ENCODE measurements at regions not wholly inside any gene's neighbourhood (a gene's known extent, or its start where the extent isn't known, plus 50 kb on each side); places are given as distances from the start of the nearest gene placed in this dataset.

DNA sequence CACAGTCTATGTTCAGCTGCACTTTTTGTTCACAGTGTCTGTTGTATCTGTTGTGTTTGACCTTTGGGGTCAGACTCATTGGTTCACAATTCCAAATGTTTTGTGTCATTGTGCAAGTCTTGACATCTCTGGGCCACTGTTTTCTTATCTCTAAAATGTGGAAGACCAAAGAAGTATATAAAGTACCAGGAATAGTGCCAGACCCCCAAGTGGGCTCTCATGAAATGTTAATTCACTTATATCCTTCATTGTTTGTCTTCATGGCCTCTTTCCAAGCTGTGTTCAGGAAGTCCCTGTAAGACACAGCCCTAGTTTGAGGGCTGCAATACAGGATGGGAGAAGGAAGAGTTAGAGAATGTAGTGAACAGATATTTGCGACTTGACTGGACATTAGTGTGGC is 468.3 kb upstream of the BOD1L1 start:
- no peak for DNase-seq (ENCODE audit: low read depth in 2 of 2)

DNA sequence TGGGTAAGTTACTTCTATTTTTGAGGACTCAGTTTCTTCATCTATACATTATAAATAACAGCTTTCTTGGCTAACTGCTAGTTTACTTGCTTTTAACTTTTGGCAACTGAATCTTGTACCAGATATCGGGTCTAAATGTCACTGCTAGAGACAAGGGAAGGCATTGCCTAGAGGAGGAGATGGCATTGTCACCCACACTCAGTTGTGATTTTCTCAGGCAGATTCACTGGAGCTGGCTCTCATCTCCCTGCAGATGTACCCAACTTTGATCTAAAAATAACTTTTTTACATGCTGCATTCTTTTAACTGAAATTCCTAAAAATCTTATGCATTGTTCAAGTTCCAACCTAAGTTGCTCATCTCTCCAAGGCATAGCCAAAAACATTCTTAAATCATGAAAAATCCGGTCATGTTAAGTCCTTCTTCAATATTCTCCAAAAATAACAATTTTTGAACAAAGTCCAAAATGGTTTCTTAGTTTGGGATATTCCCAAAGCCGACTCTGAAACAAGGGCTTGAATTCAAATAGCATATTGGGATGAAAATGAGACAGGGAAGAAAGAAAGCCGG is 469.0 kb upstream of the BOD1L1 start:
- DNase-seq (ENCODE audit: low read depth in 2 of 2): no peak

DNA sequence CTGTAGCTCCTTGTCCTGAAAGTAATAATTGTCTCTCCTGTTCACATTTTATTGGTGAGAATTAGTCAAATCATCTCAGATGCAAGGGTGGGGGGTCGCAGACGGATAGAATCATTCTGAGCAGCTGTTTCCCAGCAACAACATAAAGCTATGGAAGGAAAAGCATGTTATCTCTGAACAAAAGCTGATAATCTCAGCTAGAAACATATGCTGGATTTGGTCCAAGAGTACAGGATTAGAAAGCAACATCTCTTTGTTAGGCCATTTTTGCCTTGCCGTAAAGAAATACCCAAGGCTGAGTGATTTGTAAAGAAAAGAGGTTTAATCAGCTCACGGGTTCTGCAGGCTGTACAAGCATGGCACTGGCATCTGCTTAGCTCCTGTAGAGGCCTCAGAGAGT is 472.8 kb upstream of the BOD1L1 start:
- no peak for DNase-seq (ENCODE audit: low read depth in 2 of 2)

DNA sequence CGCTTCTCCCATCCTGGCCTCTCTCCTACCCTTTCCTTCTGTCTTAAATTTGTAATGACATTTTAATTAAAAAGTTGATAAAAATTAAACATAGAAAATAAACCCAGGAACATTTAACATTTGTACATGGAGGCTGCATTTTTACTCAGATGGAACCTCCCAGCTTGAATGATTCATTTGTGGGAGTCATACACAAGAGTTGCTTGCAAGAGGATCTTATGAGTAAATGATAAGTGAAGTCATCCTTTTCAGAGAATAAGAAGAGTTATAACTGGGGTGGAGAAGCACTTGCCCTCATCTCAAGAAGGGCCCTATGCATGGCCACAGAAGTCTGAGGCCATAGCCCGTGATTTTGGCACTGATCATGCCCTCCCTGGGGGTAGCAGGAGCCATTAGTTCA is 482.9 kb upstream of the BOD1L1 start:
- DNase-seq (ENCODE audit: low read depth in 2 of 2): no peak

DNA sequence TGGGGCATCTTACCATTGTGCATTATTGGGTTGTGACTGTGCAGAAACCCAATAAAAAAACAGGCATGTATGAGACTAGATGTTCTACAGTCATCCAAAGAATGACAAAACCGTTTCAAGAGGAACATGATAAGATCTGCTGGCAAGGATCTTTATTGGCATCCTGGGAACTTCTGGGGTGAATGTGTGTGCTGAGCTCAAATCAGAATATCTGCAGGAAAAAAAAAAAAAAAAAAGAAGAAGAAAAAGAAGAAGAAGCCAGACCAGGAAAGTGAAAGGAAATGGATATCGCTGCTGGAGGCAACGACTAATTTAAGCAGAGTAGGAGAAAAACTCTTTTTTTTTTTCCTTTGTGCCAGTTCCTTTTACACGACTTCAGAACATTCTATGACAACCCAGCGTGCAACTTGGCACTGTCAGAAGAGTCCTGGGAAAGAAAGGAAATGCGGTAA is 484.2 kb upstream of the BOD1L1 start:
- no peak for DNase-seq (ENCODE audit: low read depth in 2 of 2)

DNA sequence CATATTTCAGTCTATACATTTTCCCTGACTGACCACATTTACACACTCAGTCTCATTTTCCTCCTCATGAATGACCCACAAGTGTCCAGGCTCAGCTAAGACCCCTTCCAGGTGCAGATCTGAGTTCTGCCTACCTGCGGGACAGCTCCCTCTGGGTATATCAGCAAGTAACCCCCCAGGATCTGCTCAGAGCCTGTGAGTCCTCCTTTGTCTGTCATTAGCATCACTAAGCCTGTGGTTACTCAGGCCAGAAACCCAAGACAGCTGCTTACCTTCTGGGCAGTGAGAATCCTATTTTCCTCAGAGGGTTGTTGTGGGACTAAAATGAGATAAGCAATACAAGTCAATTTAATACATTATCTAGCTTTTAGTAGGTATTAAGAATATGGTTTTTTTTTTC is 487.6 kb upstream of the BOD1L1 start:
- no peak for DNase-seq (ENCODE audit: low read depth in 2 of 2)

DNA sequence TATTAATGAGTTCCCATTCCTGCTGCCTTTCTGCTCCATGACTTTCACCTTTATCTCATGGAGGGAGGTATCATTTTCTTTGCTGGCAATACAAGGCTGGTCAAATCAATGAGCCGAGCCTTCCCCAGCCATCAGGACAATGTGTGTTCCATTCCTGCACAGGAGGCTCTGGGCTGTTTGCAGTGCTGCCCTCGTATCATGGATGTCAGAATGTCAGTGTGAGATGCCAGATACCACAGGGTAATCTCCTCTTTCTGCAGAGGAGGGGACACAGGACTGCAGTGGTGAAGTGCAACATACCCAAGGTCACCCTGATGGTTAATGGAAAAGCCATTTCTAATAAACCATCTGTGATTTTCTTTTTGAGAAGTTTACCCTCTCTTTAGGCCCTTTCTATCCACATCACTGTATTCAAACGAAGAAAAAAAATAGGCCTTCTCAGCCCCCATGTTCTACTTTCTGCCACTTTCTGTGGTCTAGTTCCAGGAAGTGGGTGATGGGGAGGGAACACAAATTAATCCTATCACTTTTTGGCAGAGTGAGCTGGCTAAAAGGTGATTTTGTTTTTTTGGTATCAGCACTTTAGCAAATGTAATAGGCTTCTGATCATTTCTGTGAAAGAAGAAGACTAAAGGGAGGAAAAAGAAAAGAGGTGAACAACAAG is 490.2 kb upstream of the BOD1L1 start:
- no peak for DNase-seq (ENCODE audit: low read depth in 2 of 2)

DNA sequence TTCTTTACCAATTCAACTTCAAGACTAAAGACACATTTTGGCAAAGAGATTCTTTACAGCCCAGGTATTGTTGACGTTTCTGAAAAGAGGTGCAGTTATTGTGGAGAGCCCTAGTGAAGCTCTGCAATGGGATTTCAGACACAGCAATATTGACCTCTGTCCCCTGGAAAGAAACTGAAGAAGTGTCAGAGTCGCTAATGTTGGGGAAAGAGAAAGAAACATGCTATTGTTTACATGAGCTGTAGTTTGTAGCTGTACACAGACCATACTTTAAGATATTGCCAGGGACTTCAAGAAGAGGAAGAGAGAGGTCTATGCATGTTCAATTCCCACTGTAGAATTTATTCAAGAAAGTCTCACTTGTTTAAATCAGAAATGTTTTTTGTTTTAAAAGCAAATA is 497.3 kb upstream of the BOD1L1 start:
- DNase-seq (ENCODE audit: low read depth in 2 of 2): no peak

DNA sequence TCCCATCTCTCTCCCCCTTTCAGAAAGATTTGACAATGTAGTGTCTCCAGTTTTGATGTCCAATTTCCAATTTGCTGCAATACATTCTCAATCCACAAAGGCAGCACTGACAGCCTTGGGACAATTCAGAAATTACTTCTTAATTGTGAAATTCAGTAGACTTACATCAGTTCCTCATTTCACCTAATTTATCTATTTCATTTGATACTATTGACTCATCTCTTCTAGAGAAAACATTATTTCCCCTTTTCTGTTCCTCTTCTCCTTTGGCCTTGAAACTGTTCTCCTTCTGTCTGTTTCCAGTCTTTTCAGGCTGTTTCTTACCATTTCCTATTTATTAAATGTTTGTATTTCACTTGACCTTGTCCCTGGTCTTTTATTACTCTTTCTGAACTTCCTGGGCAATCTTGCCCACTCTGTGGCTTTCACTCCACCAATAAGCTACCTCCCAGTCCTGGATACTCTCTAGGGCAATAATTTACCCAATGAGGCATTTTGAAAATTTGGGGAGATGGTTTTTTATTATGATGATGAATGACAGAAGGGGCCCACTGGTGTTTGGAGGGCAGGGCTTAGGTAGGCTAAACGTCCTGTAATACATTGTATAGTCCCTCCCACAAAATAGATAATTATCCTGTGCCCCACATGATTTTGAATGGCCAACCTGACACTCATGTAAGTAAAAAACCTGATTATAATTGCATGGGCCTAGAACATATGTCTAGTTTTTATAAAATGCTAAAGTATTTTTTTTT is 498.0 kb upstream of the BOD1L1 start:
- no peak for DNase-seq (ENCODE audit: low read depth in 2 of 2)

DNA sequence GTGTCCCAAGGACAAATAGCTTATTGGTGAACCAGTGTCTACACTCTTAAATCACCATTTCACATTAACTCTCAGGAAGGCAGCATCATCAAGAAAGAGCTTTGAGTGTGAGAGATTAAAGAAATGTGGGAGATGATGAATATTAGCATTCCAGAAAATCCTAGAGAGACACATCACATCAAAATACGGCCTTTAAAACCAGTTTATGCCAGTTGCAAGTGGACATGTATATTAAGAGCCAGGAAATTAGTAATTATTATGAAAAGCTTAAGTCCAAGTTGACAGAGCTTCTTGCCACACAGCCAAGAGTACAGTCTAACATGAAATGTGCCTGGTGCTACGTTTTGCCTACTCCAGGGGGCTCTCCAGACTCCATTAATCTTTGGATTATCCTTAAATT is 503.0 kb upstream of the BOD1L1 start:
- no peak for DNase-seq (ENCODE audit: low read depth in 2 of 2)

DNA sequence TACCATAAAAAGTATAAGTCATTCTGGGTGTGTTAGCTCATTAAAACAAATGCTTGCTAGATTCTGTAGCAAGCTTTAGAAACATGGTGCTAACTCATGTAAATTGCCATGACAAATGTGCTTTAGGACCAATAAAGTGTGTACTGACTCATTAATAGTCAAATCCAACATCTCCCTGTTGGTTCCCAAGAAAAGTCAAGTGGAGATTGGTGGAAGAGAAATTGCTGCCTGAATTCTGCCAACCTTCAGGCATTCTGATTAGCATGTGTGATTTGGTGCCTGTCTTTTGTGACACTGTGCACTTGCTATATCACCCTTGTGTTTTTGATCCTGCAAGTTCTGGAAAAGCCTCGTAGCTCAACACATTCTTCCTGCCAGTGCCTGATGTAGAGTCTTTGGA is 503.8 kb upstream of the BOD1L1 start:
- DNase-seq (ENCODE audit: low read depth in 2 of 2): no peak

DNA sequence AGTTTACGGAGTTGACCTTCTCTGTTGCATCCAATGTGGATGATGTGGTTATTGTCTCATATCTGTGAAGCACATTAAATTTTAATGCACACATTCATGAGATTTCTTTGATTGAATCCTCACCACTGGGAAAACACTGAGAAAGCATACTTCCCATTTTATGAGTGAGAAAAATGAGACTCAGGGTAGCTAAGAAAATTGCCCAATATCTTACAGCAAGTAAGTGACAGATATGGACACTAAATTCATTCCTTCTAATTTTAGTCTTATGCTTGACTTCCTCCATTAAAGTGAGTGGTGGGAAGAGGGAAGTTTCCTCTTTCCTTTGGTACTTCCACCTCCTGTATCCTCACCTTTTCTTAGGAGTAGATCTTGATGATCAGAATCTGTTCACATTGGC is 504.8 kb upstream of the BOD1L1 start:
- no peak for DNase-seq (ENCODE audit: low read depth in 2 of 2)

DNA sequence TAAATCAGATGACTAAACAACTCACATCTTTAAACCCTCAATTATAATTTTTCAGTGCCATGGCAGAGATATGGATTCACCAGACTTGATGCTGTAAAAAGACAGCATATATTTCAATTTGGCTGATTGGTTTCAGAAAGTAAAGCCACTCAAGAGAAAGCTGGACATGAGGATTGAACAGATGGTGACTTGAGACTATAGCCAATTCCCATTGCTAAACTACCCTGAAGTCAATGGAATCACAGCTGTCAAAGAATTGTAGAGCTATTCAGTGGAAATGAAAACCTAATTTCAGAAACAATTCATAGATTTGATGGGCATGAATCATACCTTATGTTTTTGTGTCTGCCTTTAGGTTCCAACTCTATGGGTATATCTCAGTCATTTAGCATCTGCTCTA is 510.6 kb upstream of the BOD1L1 start:
- DNase-seq (ENCODE audit: low read depth in 2 of 2): no peak

DNA sequence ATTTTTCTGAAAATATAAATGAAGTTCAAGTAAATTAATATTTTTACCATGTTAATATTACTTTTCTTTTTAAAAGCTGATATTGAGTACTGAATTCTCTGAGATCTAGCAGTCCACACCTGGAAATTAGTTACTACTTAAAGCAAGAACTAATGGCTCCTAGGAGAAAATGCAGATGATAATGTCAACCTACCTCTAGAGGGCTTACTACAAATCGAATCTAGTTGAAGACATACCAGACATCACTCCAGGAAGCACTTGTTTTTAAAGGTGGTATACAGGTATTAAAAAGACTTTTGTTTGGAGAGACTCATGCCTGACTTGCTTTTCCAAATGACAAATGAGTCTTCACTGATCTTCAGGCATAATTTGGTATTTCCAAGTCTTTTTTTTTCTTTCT is 516.4 kb upstream of the BOD1L1 start:
- DNase-seq (ENCODE audit: low read depth in 2 of 2): no peak

DNA sequence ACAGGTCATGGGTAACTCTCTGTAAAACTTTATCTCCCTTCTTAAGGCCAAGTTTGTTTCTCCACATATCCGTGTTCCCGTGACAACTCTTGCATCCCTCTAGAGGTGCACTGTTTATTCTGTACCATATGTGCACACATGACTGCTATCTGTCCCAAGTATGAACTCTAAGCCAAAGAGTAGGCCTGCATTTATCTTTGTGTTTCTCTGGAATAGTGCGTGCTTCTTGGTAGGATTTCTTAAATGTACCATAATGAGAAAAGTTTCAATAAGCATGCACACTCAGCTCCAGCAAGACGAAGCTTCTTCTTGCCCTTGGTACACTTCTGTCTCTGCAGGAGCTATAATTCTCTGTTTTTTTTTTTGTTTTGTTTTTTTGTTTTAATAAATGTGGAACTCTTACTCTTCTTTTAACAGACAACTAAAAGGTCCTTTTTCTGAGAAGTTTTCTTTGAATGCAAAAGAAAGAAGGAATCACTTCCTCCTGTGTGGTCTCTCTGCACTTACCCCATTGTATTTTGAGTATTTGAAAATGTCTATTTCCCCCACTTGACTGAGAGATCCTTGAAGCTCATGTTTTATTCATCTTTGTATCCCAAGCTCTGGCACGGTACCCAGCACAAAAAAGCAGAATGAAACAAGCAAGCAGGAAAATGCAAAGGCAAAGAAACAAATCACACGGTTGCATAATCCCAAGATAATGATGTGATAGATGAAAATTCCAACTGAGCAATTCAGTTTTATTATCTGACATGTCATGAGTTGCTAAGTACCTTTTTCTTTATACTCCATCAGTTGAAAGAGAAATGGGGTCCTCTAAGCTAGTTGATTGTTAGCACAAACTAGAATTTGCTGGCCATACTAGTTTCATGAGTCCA is 521.9 kb upstream of the BOD1L1 start:
- DNase-seq (ENCODE audit: low read depth in 2 of 2): no peak

DNA sequence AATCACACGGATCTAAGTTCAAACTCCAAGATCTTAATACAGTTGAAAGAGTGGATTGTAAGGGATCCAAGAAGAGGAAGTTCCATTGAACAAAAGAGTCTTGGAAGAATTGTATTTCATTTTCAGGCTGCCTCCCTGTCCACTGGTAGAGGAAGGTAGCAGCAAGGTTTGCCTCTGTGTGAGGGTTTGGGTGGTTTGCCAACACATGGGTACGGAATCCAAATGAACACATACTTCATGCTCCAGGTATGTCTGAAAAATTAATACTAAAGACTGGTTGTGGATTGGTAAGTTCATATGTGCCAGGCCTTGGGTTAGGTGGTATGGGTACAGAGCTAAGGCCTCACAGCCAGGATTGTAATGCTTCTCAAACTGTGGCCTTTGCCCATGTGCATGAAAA is 523.6 kb upstream of the BOD1L1 start:
- no peak for DNase-seq (ENCODE audit: low read depth in 2 of 2)

DNA sequence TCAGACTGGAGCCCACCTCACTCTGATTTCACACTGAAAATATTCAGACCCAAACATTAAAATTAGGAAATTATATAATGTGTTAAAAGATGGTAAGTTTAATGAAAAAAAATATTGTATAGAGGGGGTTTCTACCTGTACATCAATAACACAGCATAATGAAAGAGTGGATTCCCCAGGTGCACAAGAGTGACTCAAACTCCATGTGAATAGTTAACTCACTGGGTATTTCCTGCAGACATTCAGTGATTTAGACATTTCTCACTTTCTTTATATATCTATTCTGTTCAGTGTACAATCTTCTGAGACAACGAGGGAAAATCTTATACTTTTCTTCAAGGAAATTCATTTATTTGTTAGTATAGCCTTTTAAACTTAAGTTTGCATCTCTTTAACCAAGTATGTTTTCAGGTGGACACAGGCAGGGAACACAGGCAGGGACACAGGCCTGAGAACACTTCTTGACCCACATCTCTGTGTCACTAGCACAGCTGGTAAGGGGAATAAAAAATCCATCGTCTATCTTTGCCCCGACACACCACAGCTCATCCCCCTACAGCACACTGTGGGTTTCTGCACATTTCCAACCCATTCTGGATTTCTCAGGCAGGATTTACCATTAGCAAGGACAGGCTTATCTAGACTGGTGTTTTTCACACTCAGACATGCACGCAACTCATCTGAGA is 525.5 kb upstream of the BOD1L1 start:
- no peak for DNase-seq (ENCODE audit: low read depth in 2 of 2)

DNA sequence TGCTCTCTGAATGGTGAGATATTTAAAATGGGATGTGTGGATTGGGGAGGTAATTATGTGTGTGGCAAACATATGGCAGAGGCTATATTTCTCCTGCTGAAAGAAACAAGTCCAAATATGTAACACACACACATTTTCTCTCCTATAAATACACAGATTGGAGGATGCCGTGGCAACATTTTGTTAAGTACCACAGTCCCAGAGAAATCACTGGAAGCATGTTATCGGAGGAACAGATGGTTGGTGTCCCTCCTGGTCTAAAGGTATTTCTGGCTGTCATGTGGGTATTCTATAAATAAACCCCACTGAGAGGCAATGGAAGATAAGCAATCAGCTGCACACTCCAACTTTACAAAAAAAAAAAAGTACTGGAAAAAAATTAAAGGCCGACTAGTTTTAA is 528.3 kb upstream of the BOD1L1 start:
- DNase-seq (ENCODE audit: low read depth in 2 of 2): no peak

DNA sequence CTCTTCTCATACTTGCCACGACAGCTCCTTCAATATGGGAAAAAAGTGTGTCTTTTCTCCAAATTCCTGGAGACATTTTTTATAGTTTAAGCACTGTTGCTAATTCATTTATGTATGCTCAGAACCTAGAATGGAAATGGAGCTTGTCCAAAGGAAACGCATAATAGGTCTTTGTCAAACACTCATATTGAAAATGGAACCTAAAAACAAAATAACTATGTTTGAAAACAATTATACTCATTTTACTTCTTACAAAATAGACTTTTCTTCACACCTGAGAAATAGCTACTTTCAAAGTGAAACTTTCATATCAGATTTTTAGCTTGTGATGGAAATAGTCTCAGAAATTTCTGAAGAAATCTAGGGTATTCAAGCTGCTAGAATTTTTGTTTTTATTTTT is 529.7 kb upstream of the BOD1L1 start:
- DNase-seq (ENCODE audit: low read depth in 2 of 2): no peak

DNA sequence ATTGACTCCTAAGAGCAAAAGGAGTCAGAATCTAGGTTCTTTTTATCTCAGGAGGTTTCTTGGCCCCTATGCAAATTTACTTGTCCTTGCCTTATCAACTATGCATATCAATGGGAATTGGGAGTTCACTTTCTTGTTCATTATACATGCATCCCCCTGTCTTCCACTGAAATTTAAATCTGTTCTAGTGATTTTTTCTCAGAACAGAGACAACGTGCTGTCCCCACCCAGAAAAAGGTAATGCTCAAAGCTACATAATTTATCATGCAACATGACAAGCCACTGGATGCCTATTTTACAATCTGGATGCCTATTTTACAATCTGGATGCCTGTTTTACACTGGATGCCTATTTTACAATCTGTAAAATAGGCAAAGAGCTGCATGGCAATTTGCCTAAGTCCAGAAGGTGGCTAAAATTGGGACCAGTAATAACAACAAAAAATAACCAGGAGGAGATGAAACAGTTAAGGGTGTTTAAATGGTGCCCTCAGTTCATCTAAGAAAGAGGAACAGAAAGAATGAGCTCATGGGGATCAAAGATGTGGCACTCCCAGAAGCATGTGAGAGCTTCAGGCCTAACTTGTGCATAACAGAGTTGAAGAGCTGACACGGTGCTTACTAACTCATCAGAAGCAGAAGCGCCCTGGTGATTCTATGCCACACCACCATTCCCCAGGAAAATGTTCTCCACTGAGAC is 537.8 kb upstream of the BOD1L1 start:
- DNase-seq (ENCODE audit: low read depth in 2 of 2): no peak

DNA sequence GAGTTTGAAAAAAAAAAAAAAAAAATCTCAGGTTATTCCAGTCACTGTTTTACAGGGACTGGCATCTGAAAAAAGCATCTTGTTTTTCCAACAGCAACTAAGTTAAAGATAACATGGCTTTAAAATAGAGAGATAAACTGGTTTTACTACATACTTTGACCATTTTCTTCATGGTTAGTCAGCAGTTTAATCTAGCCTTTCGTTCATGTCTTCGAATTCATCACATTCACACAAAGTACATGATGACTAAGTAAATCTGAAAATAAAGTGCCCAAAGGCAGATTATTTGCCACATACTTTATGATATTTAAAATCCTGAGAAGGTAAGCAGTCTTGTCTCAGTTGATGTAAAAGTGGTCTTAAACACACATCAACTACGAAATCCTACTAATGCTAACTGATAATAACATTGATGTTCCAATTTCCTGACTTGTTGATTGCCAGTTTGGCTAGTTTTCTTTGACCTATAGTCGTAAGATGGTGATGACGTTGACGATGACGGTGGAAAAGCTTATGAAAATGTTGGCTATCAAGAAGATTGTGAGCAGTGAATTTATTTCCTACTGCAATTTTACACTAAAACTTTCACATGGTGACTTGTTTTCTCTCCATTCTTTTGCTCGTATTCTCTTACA is 540.5 kb upstream of the BOD1L1 start:
- no peak for DNase-seq (ENCODE audit: low read depth in 2 of 2)

Data from stimulated activated CD4-positive, alpha-beta T cell treated with anti-CD3 and anti-CD28 coated beads, Interleukin-4, amount 100 ng/mL, for 48 hours (primary cell).